ENCODE measurements at regions not wholly inside any gene's neighbourhood (a gene's known extent, or its start where the extent isn't known, plus 50 kb on each side); places are given as distances from the start of the nearest gene placed in this dataset.
"Not testable (repeated sequence)": the region's sequence is repeated elsewhere in the genome, so short reads cannot be mapped to it uniquely, and the experiment has no call there.

- not testable (repeated sequence) for DNase-seq (ENCODE audit: low read depth)
Measured at GRCh38 chr1:228796945-228797344, 61.7 kb downstream of the RHOU start.

GRCh38 chr1:228798035-228798434 is 62.8 kb downstream of the RHOU start:
- DNase-seq (ENCODE audit: low read depth), result no peak

GRCh38 chr1:228798548-228798947 is 63.3 kb downstream of the RHOU start:
- DNase-seq (ENCODE audit: low read depth), result no peak

- no peak for DNase-seq (ENCODE audit: low read depth)
Measured at GRCh38 chr1:228799924-228800323, 64.6 kb downstream of the RHOU start.

GRCh38 chr1:228801068-228801467 is 65.8 kb downstream of the RHOU start:
- no peak for DNase-seq (ENCODE audit: low read depth)

- no peak for DNase-seq (ENCODE audit: low read depth)
Measured at GRCh38 chr1:228802386-228803220, 67.3 kb downstream of the RHOU start.

- DNase-seq (ENCODE audit: low read depth), result no peak
Measured at GRCh38 chr1:228803421-228803820, 68.1 kb downstream of the RHOU start.

- no peak for DNase-seq (ENCODE audit: low read depth)
Measured at GRCh38 chr1:228804173-228804572, 68.9 kb downstream of the RHOU start.

GRCh38 chr1:228804640-228805413 is 69.5 kb downstream of the RHOU start:
- DNase-seq (ENCODE audit: low read depth), result no peak

- DNase-seq (ENCODE audit: low read depth), result no peak
Measured at GRCh38 chr1:228807904-228808605, 72.8 kb downstream of the RHOU start.

- no peak for DNase-seq (ENCODE audit: low read depth)
Measured at GRCh38 chr1:228809621-228810394, 74.5 kb downstream of the RHOU start.

GRCh38 chr1:228810395-228810758 is 75.1 kb downstream of the RHOU start:
- no peak for DNase-seq (ENCODE audit: low read depth)

GRCh38 chr1:228810878-228811711 is 75.8 kb downstream of the RHOU start:
- DNase-seq (ENCODE audit: low read depth), result no peak

- no peak for DNase-seq (ENCODE audit: low read depth)
Measured at GRCh38 chr1:228811712-228812305, 76.5 kb downstream of the RHOU start.

- no peak for DNase-seq (ENCODE audit: low read depth)
Measured at GRCh38 chr1:228812961-228813360, 77.7 kb downstream of the RHOU start.

GRCh38 chr1:228814176-228814575 is 78.9 kb downstream of the RHOU start:
- no peak for DNase-seq (ENCODE audit: low read depth)

GRCh38 chr1:228818296-228818695 is 83.0 kb downstream of the RHOU start:
- no peak for DNase-seq (ENCODE audit: low read depth)

- DNase-seq (ENCODE audit: low read depth), result no peak
Measured at GRCh38 chr1:228818928-228819630, 83.8 kb downstream of the RHOU start.

GRCh38 chr1:228821252-228821651 is 86.0 kb downstream of the RHOU start:
- DNase-seq (ENCODE audit: low read depth), result no peak

- DNase-seq (ENCODE audit: low read depth), result no peak
Measured at GRCh38 chr1:228823200-228823599, 87.9 kb downstream of the RHOU start.
